ENCODE measurements at regions not wholly inside any gene's neighbourhood (a gene's known extent, or its start where the extent isn't known, plus 50 kb on each side); places are given as distances from the start of the nearest gene placed in this dataset.

GRCh38 chr1:232379063-232379434 is 250.9 kb downstream of the SIPA1L2 start:
- TF ChIP-seq, protein P1, sequence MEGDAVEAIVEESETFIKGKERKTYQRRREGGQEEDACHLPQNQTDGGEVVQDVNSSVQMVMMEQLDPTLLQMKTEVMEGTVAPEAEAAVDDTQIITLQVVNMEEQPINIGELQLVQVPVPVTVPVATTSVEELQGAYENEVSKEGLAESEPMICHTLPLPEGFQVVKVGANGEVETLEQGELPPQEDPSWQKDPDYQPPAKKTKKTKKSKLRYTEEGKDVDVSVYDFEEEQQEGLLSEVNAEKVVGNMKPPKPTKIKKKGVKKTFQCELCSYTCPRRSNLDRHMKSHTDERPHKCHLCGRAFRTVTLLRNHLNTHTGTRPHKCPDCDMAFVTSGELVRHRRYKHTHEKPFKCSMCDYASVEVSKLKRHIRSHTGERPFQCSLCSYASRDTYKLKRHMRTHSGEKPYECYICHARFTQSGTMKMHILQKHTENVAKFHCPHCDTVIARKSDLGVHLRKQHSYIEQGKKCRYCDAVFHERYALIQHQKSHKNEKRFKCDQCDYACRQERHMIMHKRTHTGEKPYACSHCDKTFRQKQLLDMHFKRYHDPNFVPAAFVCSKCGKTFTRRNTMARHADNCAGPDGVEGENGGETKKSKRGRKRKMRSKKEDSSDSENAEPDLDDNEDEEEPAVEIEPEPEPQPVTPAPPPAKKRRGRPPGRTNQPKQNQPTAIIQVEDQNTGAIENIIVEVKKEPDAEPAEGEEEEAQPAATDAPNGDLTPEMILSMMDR (IDR thresholded peaks at IDR 0.05) = no peak

DNA sequence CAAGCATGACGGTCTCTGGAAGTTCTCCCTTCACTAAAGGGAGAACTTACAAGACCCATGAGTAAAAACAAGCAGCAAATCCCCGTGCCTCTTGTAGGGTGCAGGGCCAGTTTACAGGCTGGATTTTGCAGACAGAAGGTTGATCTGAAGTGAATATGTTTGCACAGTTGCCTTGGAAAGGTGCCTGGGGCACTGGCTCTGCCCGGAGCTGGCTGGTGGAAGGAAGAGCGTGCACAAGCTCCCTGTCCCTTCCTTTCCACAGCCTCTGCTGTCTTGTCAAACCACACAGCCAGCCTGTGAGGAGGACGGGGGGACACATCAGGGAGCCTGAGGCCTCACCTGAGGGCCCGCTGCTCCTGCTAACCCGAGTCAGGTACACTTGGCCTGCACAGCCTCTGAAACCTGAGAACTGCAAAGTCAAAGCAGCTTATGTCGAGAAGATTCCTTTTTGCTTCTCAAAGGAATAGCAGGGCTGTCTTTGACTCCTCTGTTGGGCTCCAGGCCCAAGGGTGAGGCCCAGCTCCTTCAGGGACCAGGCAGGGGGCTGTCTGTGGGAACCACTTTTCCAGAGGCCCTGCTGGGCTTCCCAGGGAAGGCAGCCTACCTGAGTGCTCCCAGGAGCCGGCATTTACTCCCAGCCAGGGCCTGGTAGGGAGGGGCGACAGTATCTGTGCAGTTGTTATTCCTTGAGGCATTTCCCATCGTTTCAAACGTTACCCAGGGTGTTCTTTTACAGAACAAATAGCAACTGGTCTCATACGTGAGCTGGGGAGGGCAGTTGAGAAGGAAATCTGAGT is 251.5 kb downstream of the SIPA1L2 start:
- TF ChIP-seq, protein P1 (IDR thresholded peaks at IDR 0.05) = no peak

- TF ChIP-seq, protein P1 (IDR thresholded peaks at IDR 0.05) = no peak
These were observed 252.5 kb downstream of the SIPA1L2 start for GRCh38 chr1:232377494-232377770.

GRCh38 chr1:232376632-232377493 is 253.1 kb downstream of the SIPA1L2 start:
- TF ChIP-seq, protein P1 (IDR thresholded peaks at IDR 0.05) = no peak

DNA sequence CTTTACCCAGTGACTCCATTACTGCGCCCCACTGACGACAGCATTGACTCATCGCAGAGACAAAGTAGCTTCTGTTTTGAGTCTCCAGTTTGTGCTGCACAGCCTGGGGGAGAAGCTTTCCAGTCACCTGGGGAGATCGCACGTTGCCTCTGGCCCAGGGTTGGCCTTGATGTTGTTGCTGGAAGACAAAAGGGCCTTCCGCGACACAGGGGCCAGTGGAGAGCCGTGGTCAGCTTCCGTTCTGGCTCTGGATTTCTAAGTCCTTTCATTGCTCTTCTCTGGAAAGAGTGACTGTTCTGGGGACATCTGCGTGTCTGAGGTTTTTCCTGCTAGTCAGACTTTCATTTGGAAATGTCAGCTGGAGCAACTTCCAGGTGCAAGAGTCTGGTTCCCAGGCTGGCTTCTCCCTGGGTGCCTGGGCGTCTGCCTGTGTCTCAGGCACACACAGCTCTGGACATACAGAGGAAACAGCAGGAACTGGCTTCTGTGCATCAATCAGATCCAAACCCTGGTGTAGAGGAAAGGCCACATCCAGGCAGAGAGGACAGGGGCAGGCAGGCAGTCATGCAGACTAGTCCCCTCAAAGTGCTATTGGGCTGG is 257.0 kb downstream of the SIPA1L2 start:
- TF ChIP-seq, protein P1 (IDR thresholded peaks at IDR 0.05) = no peak

DNA sequence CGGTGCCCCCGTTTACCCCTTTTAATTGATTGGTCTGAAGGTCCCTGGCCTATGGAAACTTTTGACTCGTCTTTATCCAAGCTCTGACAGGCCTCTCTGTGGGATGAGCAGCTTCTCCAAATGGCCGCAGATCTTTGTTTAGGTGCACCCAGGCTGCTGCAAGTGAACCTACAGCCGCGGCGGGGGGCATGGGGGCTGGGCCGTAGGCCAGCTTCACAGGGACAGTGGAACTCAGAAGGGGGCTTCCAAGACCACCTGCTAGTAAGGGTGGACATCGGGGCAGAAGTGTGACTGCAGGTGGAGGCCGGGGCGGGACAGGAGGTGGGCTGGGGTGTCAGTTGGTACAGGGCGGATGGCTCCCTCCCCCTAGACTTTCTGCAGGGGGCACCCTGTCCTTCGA is 257.5 kb downstream of the SIPA1L2 start:
- TF ChIP-seq, protein P1 (IDR thresholded peaks at IDR 0.05) = no peak

DNA sequence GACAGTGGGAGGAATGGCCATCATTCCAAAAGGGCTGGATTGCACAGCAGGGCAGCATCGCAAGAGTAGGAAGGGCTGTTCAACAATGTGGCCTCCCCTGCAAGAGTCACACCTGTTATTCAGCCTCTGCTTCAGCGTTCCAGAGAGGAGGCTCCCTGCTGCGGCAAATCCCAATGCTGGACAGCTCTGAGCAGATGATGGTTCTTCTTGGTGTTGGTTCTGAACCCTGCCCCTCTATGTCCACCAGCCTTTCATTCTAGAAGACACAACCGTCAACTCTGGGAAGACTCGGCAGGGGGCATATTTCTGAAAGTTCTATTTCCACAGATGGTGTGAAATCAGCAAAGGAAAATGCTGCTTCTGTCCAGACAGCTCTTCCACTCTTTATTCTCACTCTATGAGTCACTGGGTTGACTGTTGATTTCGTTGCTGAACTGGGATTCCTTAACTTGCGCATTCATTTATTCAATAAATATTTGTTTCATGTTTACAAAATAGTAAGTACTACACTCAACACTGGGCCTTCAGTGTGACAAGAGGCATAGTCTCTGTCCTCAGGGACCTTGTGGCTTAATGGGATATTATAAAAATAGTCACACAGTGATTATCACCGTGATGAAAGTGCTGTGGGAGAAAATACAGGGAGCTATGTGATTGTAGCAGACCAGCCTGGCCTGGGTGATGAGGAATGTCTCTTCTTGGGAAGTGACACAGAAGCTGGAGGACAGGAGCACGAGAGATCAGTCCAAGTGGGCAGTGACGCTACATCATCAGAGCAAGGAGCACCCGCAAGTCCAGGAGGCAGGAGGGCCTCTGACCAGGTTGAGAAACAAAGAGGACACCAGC is 260.3 kb downstream of the SIPA1L2 start:
- TF ChIP-seq, protein P1 (IDR thresholded peaks at IDR 0.05) = no peak

All from LNCAP (cell line).